ENCODE measurements at regions not wholly inside any gene's neighbourhood (a gene's known extent, or its start where the extent isn't known, plus 50 kb on each side); places are given as distances from the start of the nearest gene placed in this dataset.

- Mint-ChIP-seq H3K9me3 (ENCODE audit: unreplicated experiment) (peaks cover 21% of the 10 kb centered on the region), H3K36me3 (ENCODE audit: insufficient read depth, unreplicated experiment) (no peaks in the 10 kb centered on the region), H3K27me3 (ENCODE audit: insufficient read depth, unreplicated experiment) (no peaks in the 10 kb centered on the region), H3K27ac (ENCODE audit: low read depth, unreplicated experiment) (no peak overlapping the region), H3K4me3 (ENCODE audit: unreplicated experiment) (no peak overlapping the region), H3K4me1 (ENCODE audit: insufficient read depth, unreplicated experiment) (no peaks in the 10 kb centered on the region)
- intact Hi-C loops (cut with micrococcal nuclease) = no loop called here
- ChIA-PET POLR2A (no interaction called here), CTCF (no interaction called here)
- no peak for DNase-seq (ENCODE audit: unreplicated experiment)
- no peak for TF ChIP-seq CTCF (IDR thresholded peaks at IDR 0.05; ENCODE audit: unreplicated experiment)
- no TSS peak for BruUV-seq (replicated peaks)
Observed at GRCh38 chr7:32194537-32194936, 124.3 kb upstream of the PDE1C start.

GRCh38 chr7:32191305-32191704 is 121.1 kb upstream of the PDE1C start:
- intact Hi-C loops (cut with micrococcal nuclease) = no loop called here
- H3K9me3 Mint-ChIP-seq (ENCODE audit: unreplicated experiment) = peaks cover 21% of the 10 kb centered on the region
- H3K27me3 Mint-ChIP-seq (ENCODE audit: insufficient read depth, unreplicated experiment) = no peaks in the 10 kb centered on the region
- CTCF ChIA-PET = interaction anchor here (1.0 kb wide), 1 partner anchor 13 kb away, joined by 4 read pairs; no protein-coding TSS in a partner anchor
- no peak overlapping the region for H3K4me3 Mint-ChIP-seq (ENCODE audit: unreplicated experiment)
- H3K27ac Mint-ChIP-seq (ENCODE audit: low read depth, unreplicated experiment) = no peak overlapping the region
- no TSS peak for BruUV-seq (replicated peaks)
- DNase-seq (ENCODE audit: unreplicated experiment) = no peak
- H3K4me1 Mint-ChIP-seq (ENCODE audit: insufficient read depth, unreplicated experiment) = no peaks in the 10 kb centered on the region
- H3K36me3 Mint-ChIP-seq (ENCODE audit: insufficient read depth, unreplicated experiment) = no peaks in the 10 kb centered on the region
- POLR2A ChIA-PET = no interaction called here
- TF ChIP-seq CTCF (IDR thresholded peaks at IDR 0.05; ENCODE audit: unreplicated experiment) = no peak

GRCh38 chr7:32179567-32179966 is 109.4 kb upstream of the PDE1C start:
- Mint-ChIP-seq H3K4me3 (ENCODE audit: unreplicated experiment) (no peak overlapping the region), H3K27me3 (ENCODE audit: insufficient read depth, unreplicated experiment) (peaks cover 10% of the 10 kb centered on the region), H3K4me1 (ENCODE audit: insufficient read depth, unreplicated experiment) (peaks cover 6% of the 10 kb centered on the region), H3K27ac (ENCODE audit: low read depth, unreplicated experiment) (no peak overlapping the region), H3K9me3 (ENCODE audit: unreplicated experiment) (no peaks in the 10 kb centered on the region), H3K36me3 (ENCODE audit: insufficient read depth, unreplicated experiment) (no peaks in the 10 kb centered on the region)
- intact Hi-C loops (cut with micrococcal nuclease) = no loop called here
- peak; percentile 45 for DNase-seq (ENCODE audit: unreplicated experiment)
- no TSS peak for BruUV-seq (replicated peaks)
- ChIA-PET CTCF (interaction anchor here (0.7 to 2.8 kb wide), 4 partner anchors 15 to 1004 kb away, joined by 3 to 16 read pairs (median 4); no protein-coding TSS in a partner anchor), POLR2A (no interaction called here)
- TF ChIP-seq CTCF (IDR thresholded peaks at IDR 0.05; ENCODE audit: unreplicated experiment) = no peak

GRCh38 chr7:32178677-32179366 is 108.6 kb upstream of the PDE1C start:
- Mint-ChIP-seq H3K27me3 (ENCODE audit: insufficient read depth, unreplicated experiment) (peaks cover 10% of the 10 kb centered on the region), H3K9me3 (ENCODE audit: unreplicated experiment) (no peaks in the 10 kb centered on the region), H3K4me1 (ENCODE audit: insufficient read depth, unreplicated experiment) (peaks cover 6% of the 10 kb centered on the region), H3K4me3 (ENCODE audit: unreplicated experiment) (no peak overlapping the region), H3K27ac (ENCODE audit: low read depth, unreplicated experiment) (no peak overlapping the region), H3K36me3 (ENCODE audit: insufficient read depth, unreplicated experiment) (no peaks in the 10 kb centered on the region)
- intact Hi-C loops (cut with micrococcal nuclease) = no loop called here
- no peak for TF ChIP-seq CTCF (IDR thresholded peaks at IDR 0.05; ENCODE audit: unreplicated experiment)
- no peak for DNase-seq (ENCODE audit: unreplicated experiment)
- CTCF ChIA-PET = interaction anchor here (0.7 to 2.8 kb wide), 8 partner anchors 8 to 1003 kb away, joined by 3 to 16 read pairs (median 4); no protein-coding TSS in a partner anchor
- POLR2A ChIA-PET = no interaction called here
- BruUV-seq (replicated peaks) = no TSS peak

All from MCF 10A (cell line).